ENCODE measurements at regions not wholly inside any gene's neighbourhood (a gene's known extent, or its start where the extent isn't known, plus 50 kb on each side); places are given as distances from the start of the nearest gene placed in this dataset.

GRCh38 chr17:72501404-72502370 is 380.9 kb downstream of the SOX9 start:
- Histone ChIP-seq H3K27me3 (ENCODE audit: control insufficient read depth, insufficient read depth, low read length) (no peaks in the 10 kb centered on the region), H3K4me1 (ENCODE audit: control insufficient read depth, insufficient read depth, low read length) (peaks cover 2% of the 10 kb centered on the region), H3K36me3 (ENCODE audit: control insufficient read depth, insufficient read depth, low read length) (no peaks in the 10 kb centered on the region), H3K27ac (ENCODE audit: low read depth, low read length) (no peak overlapping the region), H3K9ac (ENCODE audit: low read length) (no peak overlapping the region), H3K4me3 (ENCODE audit: low read length) (no peak overlapping the region)

GRCh38 chr17:72502371-72503341 is 381.8 kb downstream of the SOX9 start:
- H3K4me3 ChIP-seq (ENCODE audit: low read length) = no peak overlapping the region
- H3K27me3 ChIP-seq (ENCODE audit: control insufficient read depth, insufficient read depth, low read length) = no peaks in the 10 kb centered on the region
- H3K4me1 ChIP-seq (ENCODE audit: control insufficient read depth, insufficient read depth, low read length) = peaks cover 2% of the 10 kb centered on the region
- H3K36me3 ChIP-seq (ENCODE audit: control insufficient read depth, insufficient read depth, low read length) = no peaks in the 10 kb centered on the region
- no peak overlapping the region for H3K9ac ChIP-seq (ENCODE audit: low read length)
- H3K27ac ChIP-seq (ENCODE audit: low read depth, low read length) = no peak overlapping the region

GRCh38 chr17:72503556-72503955 is 382.7 kb downstream of the SOX9 start:
- Histone ChIP-seq H3K36me3 (ENCODE audit: control insufficient read depth, insufficient read depth, low read length) (no peaks in the 10 kb centered on the region), H3K4me1 (ENCODE audit: control insufficient read depth, insufficient read depth, low read length) (peaks cover 2% of the 10 kb centered on the region), H3K27ac (ENCODE audit: low read depth, low read length) (no peak overlapping the region), H3K27me3 (ENCODE audit: control insufficient read depth, insufficient read depth, low read length) (no peaks in the 10 kb centered on the region), H3K9ac (ENCODE audit: low read length) (no peak overlapping the region), H3K4me3 (ENCODE audit: low read length) (no peak overlapping the region)

GRCh38 chr17:72504783-72505182 is 384.0 kb downstream of the SOX9 start:
- Histone ChIP-seq H3K9ac (ENCODE audit: low read length) (no peak overlapping the region), H3K27ac (ENCODE audit: low read depth, low read length) (no peak overlapping the region), H3K27me3 (ENCODE audit: control insufficient read depth, insufficient read depth, low read length) (no peaks in the 10 kb centered on the region), H3K4me1 (ENCODE audit: control insufficient read depth, insufficient read depth, low read length) (peaks cover 2% of the 10 kb centered on the region), H3K4me3 (ENCODE audit: low read length) (no peak overlapping the region), H3K36me3 (ENCODE audit: control insufficient read depth, insufficient read depth, low read length) (no peaks in the 10 kb centered on the region)

GRCh38 chr17:72506773-72507172 is 386.0 kb downstream of the SOX9 start:
- no peaks in the 10 kb centered on the region for H3K27me3 ChIP-seq (ENCODE audit: control insufficient read depth, insufficient read depth, low read length)
- no peaks in the 10 kb centered on the region for H3K36me3 ChIP-seq (ENCODE audit: control insufficient read depth, insufficient read depth, low read length)
- H3K4me3 ChIP-seq (ENCODE audit: low read length) = no peak overlapping the region
- H3K4me1 ChIP-seq (ENCODE audit: control insufficient read depth, insufficient read depth, low read length) = peaks cover 2% of the 10 kb centered on the region
- H3K9ac ChIP-seq (ENCODE audit: low read length) = no peak overlapping the region
- H3K27ac ChIP-seq (ENCODE audit: low read depth, low read length) = no peak overlapping the region

GRCh38 chr17:72507370-72507769 is 386.6 kb downstream of the SOX9 start:
- no peak overlapping the region for H3K9ac ChIP-seq (ENCODE audit: low read length)
- no peak overlapping the region for H3K27ac ChIP-seq (ENCODE audit: low read depth, low read length)
- H3K27me3 ChIP-seq (ENCODE audit: control insufficient read depth, insufficient read depth, low read length) = no peaks in the 10 kb centered on the region
- no peaks in the 10 kb centered on the region for H3K36me3 ChIP-seq (ENCODE audit: control insufficient read depth, insufficient read depth, low read length)
- H3K4me3 ChIP-seq (ENCODE audit: low read length) = no peak overlapping the region
- no peaks in the 10 kb centered on the region for H3K4me1 ChIP-seq (ENCODE audit: control insufficient read depth, insufficient read depth, low read length)

- no peak overlapping the region for H3K4me3 ChIP-seq (ENCODE audit: low read length)
- H3K9ac ChIP-seq (ENCODE audit: low read length) = no peak overlapping the region
- H3K4me1 ChIP-seq (ENCODE audit: control insufficient read depth, insufficient read depth, low read length) = no peaks in the 10 kb centered on the region
- H3K36me3 ChIP-seq (ENCODE audit: control insufficient read depth, insufficient read depth, low read length) = no peaks in the 10 kb centered on the region
- H3K27me3 ChIP-seq (ENCODE audit: control insufficient read depth, insufficient read depth, low read length) = no peaks in the 10 kb centered on the region
- no peak overlapping the region for H3K27ac ChIP-seq (ENCODE audit: low read depth, low read length)
These were observed 389.7 kb downstream of the SOX9 start for GRCh38 chr17:72510351-72511016.

GRCh38 chr17:72511242-72511641 is 390.4 kb downstream of the SOX9 start:
- H3K9ac ChIP-seq (ENCODE audit: low read length) = no peak overlapping the region
- H3K4me1 ChIP-seq (ENCODE audit: control insufficient read depth, insufficient read depth, low read length) = no peaks in the 10 kb centered on the region

GRCh38 chr17:72511874-72512273 is 391.1 kb downstream of the SOX9 start:
- no peaks in the 10 kb centered on the region for H3K4me1 ChIP-seq (ENCODE audit: control insufficient read depth, insufficient read depth, low read length)
- H3K27ac ChIP-seq (ENCODE audit: low read depth, low read length) = no peak overlapping the region
- H3K36me3 ChIP-seq (ENCODE audit: control insufficient read depth, insufficient read depth, low read length) = no peaks in the 10 kb centered on the region
- no peak overlapping the region for H3K4me3 ChIP-seq (ENCODE audit: low read length)
- no peak overlapping the region for H3K9ac ChIP-seq (ENCODE audit: low read length)
- no peaks in the 10 kb centered on the region for H3K27me3 ChIP-seq (ENCODE audit: control insufficient read depth, insufficient read depth, low read length)

More at GRCh38 chr17:72511242-72511641, 390.4 kb downstream of the SOX9 start:
- H3K27ac ChIP-seq (ENCODE audit: low read depth, low read length) = no peak overlapping the region
- no peak overlapping the region for H3K4me3 ChIP-seq (ENCODE audit: low read length)
- H3K27me3 ChIP-seq (ENCODE audit: control insufficient read depth, insufficient read depth, low read length) = no peaks in the 10 kb centered on the region
- H3K36me3 ChIP-seq (ENCODE audit: control insufficient read depth, insufficient read depth, low read length) = no peaks in the 10 kb centered on the region

- H3K4me3 ChIP-seq (ENCODE audit: low read length) = no peak overlapping the region
- no peak overlapping the region for H3K9ac ChIP-seq (ENCODE audit: low read length)
These were observed 392.1 kb downstream of the SOX9 start for GRCh38 chr17:72512649-72513556.

GRCh38 chr17:72514321-72514861 is 393.6 kb downstream of the SOX9 start:
- Histone ChIP-seq H3K4me1 (ENCODE audit: control insufficient read depth, insufficient read depth, low read length) (no peaks in the 10 kb centered on the region), H3K27me3 (ENCODE audit: control insufficient read depth, insufficient read depth, low read length) (no peaks in the 10 kb centered on the region), H3K27ac (ENCODE audit: low read depth, low read length) (no peak overlapping the region), H3K9ac (ENCODE audit: low read length) (no peak overlapping the region), H3K4me3 (ENCODE audit: low read length) (no peak overlapping the region), H3K36me3 (ENCODE audit: control insufficient read depth, insufficient read depth, low read length) (no peaks in the 10 kb centered on the region)

More at GRCh38 chr17:72512649-72513556, 392.1 kb downstream of the SOX9 start:
- Histone ChIP-seq H3K4me1 (ENCODE audit: control insufficient read depth, insufficient read depth, low read length) (no peaks in the 10 kb centered on the region), H3K27ac (ENCODE audit: low read depth, low read length) (no peak overlapping the region), H3K27me3 (ENCODE audit: control insufficient read depth, insufficient read depth, low read length) (no peaks in the 10 kb centered on the region), H3K36me3 (ENCODE audit: control insufficient read depth, insufficient read depth, low read length) (no peaks in the 10 kb centered on the region)

Data from rectal smooth muscle tissue (tissue), 1 donor.